Hematopoietic multipotent progenitor cell treated with erythropoietin and hydrocortisone succinate and interleukin-3 and kit ligand, for 6 days (in vitro differentiated cells): ENCODE measurements at regions not wholly inside any gene's neighbourhood (a gene's known extent, or its start where the extent isn't known, plus 50 kb on each side); places are given as distances from the start of the nearest gene placed in this dataset.
"Not testable (repeated sequence)": the region's sequence is repeated elsewhere in the genome, so short reads cannot be mapped to it uniquely, and the experiment has no call there.

Source experiments
- DNase-seq: peaks from one replicate; pipeline ENCODE4 v3.0.0-alpha.2; 2015

DNA sequence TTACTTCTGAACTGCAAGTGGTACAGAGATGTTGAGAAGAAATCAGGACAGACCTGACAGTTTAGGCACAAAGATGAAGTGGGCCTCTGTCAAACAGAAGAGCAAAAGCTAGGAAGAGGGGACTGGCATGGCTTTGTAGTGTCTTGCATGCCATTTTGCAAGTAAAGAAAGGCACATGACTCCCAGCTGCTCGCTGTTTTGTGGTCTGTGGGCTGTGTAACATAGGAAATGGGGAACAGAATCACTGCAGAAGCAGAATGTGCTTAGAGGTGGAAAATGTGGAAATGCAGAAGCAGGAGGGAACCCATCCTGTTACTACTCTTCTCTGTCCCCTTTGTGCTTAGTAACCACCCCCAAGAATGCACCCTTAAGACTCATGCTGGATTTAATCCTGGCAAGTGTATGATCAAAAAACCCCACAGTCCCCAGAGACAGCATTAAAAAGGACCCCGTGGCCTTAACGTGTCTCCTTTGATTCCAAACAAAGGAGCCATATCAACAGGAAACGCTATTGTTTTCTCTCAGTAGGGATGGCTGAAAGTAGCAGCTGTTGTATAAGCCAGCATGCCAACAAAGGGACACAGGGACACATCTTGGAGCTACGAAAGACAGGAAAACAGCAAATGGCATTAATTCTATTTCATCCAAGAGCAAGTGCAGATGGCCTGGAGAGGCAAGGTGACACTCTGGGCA lies 177.6 kb upstream of the GLRA2 start:
- DNase-seq = no peak

DNA sequence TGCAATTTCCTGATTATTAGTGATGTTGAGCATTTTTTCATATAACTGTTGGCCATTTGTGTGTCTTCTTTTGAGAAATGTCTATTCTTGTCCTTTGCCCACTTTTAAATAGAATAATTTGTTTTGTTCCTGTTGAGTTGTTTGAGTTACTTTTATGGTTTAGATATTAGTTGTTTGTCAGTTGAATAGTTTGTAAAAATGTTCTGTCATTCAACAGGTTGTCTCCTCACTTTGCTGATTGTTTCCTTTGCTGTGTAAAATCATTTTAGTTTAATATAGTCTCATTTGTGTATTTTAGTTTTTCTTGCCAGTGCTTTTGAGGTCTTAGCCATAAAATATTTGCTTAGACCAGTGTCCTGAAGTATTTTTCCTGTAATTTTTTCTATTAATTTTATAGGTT lies 181.8 kb upstream of the GLRA2 start:
- DNase-seq = no peak

DNA sequence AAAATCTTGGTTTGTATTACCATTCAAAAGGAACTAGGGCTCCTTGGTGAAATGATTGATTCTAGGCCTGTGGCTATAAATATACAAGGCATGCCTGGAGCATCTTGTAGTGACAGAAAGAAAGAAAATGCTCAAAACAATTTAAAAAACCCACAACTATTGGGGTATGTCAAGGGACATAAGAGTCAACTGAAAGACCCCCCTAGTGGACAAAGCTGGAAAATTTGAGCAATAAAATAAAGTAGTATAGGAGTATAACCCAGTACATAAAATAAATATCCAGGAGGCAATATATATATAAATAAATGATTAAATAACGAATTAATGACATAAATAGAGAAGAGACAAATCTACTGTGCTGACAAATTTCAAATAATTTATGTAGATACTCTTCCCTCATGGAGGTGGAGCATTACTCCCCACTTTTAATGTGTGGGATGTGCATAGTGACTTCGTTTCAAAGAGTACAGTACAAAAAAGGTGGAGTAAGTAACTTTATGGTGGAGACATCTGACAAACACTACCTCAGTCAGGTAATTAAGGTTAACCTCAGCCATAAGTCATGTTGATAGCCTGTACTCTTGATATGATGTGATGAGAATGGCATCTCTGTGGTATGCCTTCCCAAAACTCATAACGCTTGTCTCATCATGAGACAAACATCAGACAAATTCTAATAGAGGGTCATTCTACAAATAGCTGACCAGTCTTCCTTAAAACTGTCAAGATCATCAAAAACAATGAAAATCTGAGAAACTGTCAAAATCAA lies 185.0 kb upstream of the GLRA2 start:
- no peak for DNase-seq

DNA sequence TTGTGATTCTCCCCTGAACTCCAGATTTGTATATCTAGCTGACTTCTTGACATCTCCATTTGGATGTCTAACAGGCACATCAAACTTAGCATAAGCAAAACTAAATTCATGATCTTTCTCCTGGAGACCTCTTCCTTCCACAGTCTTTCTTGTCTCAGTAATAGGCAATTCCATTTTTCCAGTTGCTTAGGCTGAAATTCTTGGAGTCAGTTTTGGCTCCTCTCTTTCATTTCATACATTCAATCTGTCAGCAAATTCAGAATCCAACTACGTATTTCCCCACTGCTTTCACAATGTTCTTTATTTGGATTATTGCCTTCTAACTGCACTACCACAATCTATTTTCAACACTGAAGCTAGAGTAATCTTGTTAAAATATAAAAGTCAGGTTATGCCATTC lies 219.9 kb upstream of the GLRA2 start:
- DNase-seq = no peak

DNA sequence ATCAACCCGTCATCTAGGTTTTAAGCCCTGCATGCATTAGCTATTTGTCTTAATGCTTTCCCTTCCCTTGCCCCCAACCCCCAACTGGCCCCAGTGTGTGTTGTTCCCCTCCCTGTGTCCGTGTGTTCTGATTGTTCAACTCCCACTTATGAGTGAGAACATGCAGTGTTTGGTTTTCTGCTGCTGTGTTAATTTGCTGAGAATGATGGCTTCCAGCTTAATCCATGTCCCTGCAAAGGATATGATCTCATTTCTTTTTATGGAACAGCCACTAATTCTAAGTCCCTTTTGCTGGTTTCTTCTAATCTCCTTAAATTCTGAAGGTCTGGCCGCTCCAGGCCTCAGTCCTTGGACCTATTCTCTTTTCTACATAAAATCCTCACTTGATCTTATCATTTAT lies 220.4 kb upstream of the GLRA2 start:
- not testable (repeated sequence) for DNase-seq

DNA sequence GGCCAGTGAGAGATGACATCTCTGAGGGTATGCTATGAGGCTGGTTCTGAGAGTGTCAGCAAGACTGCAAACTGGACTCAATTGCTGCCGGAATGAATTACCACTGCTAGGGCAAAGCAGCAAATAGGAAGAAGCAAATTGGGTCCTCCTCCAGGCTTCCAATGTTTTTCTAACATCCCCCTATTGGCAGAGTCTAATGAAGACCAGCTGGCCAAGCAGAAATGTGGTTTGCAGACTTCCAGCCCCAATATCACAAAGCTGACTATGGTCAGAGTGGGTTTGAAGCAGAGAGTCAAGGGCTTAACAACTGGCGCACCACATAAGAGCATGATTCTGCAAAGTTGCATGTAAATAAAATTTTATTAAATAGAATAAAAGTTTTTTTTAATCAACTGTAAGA lies 225.4 kb upstream of the GLRA2 start:
- DNase-seq = no peak

DNA sequence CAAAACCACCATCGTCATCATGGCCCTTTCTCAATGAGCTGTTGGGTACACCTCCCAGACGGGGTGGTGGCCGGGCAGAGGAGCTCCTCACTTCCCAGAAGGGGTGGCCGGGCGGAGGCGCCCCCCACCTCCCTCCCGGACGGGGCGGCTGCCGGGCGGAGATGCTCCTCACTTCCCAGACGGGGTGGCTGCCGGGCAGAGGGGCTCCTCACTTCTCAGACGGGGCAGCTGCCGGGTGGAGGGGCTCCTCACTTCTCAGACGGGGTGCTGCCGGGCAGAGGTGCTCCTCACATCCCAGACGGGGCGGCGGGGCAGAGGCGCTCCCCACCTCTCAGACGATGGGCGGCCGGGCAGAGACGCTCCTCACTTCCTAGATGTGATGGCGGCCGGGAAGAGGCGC lies 226.8 kb upstream of the GLRA2 start:
- not testable (repeated sequence) for DNase-seq

DNA sequence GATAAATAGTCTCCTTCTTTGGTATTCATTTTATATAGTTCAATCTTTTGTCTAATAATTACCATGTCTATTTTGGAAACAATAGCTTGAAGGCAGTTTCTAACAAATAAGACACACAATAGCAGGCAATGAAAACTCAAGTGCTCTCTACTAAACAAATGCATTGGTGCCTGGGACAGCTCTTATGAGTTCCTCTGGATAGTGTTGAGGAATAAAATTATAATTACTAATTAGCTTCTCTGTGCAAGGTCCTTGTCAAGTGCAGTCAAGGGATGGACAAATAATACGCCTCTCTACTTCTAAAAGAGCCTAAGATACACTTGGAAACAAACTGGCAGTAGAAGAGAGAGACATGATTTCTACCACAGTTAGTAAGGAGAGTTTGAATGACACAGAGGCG lies 229.0 kb upstream of the GLRA2 start:
- DNase-seq = no peak

DNA sequence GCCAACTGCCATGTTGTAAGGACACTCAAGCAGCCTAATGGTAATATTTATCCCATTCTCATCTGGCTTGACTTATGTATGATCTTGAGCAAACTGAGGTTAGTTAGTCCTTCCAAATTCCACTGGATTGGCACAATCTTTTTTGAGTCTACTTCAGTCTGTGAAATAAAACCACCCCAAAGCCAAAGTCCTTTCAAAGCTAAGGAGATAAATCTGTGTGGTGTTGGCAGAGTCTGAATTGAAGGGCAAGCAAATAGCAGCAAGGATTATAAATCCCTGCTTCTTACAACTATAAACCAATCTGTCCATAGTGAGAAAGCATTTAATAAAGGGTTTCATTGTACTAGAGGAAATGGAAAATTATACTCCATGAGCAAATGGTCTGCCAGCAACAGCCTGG lies 233.9 kb upstream of the GLRA2 start:
- DNase-seq = no peak

DNA sequence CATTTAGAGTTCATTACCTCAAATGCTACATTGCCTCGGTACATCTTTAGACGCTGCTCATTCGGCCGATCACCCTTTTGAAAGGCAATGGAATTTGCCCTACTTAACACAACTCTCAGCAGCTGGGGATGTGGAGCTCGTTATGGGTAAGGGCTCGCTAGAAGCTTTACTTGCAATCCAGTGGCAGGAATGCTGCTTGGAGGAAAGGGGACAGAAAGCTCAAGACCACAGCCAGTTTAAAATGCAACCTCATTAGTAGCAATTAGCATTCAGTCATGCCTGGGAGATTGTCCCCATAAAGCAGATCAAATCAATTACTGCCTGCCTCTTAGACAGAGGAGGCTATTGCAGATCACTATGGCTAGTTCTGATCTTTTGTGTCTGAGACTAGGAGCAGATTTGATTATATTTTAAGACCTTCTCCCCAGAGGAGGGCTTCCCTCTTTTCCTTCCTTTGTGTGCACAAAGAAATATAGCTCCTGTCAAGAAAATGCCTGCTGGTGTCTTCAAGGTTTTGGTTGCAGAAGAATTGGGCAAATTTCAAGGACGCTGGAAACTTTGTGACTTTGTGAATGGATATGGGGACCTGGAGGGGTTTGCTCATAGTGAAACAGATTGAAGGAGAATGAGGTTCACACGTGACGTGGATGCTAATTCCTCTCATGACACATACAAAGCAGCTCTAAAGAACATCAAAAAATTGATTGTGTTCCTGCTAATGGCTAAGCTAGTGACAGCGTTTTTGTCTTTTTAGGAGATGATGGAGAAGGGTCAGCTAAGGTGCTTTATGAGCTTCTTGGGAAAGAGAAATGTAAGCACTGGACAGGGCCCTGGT lies 237.5 kb upstream of the GLRA2 start:
- no peak for DNase-seq

DNA sequence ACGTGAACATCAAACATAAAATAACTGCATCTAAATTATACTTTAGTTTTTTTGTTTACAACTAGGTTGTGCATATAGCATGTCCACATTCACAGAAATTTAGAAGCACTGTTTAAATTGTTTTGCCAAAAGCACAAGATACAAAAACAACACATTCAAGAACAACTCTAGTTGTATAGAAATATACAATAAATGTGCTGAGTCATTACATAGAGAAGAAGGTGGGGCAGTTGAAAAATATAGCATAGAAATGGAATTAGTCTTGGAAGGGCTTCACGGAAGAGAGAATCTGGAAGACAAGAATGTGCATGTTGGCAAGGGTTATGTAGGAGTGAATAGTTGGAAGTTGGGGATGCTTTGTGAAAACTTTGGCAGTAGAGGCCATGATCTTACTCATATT lies 239.0 kb upstream of the GLRA2 start:
- no peak for DNase-seq

DNA sequence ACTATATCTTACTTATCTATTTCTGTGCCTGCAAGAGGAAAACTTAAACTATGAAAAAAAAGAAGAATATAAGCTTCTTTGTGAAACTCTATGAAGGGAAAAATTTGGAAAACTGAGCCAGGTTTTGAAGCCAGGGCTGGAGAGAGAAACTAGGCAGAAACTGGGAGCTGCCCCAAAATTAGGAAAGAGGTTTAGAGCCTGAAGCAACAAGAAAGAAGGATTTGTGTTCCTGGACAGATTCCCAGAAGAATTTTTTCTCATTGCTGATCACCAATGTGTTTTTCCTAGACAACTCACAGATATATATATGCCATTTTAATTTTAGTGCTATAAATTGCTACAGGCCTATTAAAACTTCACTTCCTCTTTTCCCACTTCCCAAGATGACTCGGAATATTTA lies 245.0 kb upstream of the GEMIN8 start:
- no peak for DNase-seq

DNA sequence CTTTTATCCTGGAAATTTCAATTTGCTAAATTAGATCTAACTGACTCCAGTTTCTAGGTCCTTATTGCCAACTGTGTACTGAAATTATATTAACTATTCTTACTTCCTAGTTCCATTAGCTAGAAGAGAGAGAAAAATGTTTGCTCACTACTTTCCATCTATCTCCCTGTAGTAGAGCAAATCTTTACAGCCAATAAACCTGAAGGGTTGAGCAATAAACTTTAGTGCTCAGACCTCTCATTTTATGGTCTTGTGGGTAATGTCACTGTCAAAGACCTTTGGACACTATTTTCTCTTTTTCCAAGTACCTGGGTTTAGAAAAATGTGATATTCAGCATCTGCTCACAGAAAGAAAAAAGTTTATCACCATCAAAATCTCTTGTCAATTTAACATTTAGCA lies 237.5 kb upstream of the GEMIN8 start:
- no peak for DNase-seq

DNA sequence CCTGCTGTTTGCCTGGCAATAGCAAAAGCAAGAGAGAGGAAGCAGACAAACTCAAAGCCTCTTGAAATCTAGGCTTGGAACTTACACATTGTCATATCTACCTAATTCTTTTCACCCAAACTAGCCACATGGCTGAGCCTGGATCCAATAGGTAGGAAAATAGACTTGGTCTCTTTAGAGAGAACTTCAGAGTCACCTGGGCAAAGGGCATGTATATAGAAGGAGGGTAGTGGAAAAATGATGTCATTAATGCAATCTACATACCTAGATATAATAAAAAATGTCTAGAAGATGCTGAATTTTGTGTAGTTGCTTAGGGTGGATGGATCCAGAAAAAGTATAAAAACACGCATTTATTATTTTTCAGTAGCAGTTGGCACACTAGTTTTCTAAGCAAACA lies 237.0 kb upstream of the GEMIN8 start:
- DNase-seq = no peak

DNA sequence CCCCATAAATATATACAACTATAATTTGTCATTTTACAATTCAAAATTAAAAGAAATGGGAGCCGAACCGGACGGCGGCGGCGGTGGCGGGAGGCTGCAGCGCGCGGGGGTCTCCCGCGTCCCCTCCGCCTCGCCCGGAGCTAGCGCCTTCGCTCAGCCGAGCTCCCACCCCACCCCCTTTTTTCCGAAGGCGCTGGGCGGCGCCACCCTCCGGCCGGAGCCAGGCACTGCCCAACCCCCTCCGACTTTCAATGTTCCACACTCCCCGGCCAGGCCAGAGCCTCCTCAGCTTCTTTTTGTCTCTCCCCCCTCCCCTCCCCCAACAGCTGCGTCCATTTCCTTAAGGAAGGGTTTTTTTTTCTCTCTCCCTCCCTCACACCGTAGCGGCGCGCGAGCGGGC lies 214.1 kb upstream of the GEMIN8 start:
- DNase-seq = no peak

DNA sequence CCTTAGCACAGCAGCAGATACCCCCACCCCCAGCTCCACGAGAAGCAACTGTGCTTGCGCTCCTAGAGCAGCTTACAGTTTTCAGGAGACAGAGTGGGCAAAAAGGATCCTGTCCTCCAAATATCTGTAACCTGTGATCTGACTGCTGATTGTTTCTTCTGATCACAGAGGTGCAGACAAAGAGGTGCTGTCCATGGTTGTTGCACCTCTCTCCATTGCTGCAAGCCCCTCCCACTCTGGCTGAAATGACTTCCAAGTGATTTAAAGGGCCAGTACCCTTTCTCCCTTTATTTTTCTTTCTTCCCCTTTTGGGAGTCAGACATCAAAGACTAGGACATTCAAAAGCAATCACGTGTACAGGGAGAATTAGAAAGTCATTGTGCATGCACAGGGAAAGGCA lies 205.3 kb upstream of the GEMIN8 start:
- DNase-seq = no peak

DNA sequence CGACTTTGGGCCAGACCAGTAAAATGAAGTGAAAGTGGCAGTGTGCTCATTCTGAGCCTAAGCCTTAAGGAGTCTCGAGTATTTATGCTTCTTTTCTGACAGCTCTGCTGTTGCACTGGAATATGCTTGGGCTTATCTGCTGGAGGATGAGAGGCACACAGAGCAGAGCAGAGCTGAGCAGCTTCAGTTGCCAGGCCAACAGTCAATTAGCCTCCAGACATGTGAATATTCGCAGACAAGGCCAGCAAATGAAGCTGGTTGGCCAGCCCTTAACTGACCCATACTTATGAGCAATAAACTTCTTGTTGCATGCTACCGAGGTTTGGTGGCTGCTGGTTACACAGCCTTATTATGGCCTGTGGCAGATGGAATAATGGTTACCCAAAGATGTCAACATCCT lies 203.0 kb upstream of the GEMIN8 start:
- no peak for DNase-seq

DNA sequence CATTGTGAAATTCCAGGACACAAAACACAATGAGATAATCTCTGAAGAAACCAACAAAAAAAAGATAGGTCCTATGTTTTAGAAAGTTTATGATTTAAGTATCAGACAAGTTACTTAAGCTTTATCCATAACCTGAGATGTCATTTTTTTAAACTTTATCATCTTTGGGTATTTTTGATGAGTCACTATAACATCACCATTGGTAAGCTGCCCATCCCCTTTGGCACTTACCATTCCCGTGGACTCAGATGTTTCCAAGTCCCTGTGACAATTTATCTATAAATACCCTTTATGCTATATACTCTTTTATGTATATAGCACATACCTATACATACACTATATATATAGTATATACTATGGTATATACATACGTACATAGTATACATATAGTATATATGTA lies 198.9 kb upstream of the GEMIN8 start:
- DNase-seq = no peak

DNA sequence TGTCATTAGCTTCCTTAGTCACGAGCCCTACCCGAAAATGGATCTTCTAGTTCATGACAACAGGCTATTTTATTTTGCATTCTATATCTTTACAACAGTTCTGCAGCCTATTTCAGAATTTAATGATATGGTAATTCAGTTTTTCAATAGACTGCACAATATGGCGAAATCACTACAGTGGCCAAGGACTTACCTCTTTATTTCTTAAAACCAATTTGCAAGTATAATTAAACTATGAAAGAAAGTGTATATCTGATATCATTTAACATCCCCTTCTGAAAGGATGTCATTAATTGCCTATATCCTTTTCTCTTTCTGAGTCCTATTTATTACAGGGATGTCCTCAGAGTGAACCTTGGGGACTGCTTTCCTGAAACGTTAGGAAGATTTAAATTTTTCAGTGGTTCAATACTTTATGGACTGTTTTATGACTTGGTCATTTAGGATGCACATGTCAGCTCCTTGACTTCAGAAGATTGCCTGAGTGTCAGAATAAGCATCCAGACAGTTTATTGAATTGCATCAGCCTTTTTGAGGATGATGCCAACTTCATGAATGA lies 190.8 kb upstream of the GEMIN8 start:
- DNase-seq = no peak

DNA sequence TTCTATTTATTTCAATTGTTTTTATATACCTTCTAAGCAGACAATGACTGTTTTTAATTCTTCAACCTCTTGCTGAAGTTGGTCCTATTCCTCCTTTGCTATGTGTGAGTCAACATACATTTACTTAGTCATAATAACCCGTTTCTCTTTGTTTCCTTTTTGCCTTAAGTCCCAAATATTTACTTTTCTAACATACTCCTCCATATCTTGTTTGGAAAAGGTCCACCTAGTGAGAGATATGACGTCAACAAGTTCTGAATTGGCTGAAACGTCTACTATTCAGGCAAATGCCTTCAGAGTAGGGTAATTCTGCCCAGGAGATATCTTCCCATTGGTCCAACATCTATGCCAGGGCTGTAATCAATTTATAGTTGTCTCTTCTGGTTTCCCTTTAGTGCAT lies 179.3 kb upstream of the GEMIN8 start:
- DNase-seq = no peak

DNA sequence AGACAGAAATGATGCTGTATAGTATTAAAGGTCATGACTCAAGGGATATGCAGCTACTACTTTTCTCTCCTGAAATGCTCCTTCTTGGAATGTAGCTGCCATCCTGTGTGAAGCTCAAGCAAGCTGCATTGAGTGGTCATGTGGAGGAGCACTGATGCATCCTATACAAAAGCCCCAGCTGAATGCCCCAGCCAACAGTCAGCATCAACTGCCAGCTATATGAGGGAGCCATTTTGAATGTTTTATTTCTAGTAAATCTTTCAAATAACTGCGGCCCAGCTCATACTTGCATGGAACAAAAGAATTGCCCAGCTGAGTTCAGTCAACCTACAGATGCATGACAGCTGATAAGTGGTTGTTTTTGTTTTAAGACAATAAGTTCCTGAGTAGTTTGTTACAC lies 165.0 kb upstream of the GEMIN8 start:
- no peak for DNase-seq

DNA sequence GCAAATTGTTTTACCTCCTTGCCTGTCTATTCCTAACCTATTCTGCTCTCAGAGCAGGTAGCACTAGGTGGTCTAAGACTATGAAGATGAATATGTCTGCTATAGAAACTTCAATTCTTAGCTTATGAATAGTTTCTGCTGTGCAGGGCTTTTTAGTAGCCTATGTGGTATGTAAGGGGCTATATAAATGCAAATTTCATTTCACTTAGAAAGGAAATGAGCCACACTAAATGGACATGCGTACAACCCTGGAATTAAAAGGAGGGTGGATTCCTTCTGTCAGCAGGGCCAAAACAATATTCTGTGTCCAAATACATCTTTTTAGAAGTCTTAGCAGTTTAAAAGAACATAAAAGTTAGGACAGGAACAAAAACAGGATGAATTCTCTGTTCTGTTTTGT lies 163.9 kb upstream of the GEMIN8 start:
- no peak for DNase-seq

DNA sequence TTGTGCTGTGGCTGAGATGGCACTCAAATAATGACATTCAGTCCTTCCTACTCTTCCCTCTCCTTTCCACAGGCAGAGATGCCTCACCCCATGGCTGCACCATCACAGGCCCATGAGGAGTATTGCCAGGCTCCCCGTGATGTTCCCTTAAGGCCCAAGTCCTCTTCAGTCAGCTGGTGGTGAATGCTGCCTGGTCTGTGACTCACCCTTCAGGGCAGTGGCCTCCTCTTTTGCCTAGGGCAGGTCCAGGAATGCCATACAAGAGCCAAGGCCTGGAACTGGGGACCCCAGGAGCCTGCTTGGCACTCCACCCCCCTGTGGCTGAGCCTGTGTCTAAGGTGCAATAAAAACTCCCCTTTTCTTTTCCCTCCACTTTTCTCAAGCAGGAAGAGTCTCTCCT lies 144.2 kb upstream of the GEMIN8 start:
- DNase-seq = no peak

DNA sequence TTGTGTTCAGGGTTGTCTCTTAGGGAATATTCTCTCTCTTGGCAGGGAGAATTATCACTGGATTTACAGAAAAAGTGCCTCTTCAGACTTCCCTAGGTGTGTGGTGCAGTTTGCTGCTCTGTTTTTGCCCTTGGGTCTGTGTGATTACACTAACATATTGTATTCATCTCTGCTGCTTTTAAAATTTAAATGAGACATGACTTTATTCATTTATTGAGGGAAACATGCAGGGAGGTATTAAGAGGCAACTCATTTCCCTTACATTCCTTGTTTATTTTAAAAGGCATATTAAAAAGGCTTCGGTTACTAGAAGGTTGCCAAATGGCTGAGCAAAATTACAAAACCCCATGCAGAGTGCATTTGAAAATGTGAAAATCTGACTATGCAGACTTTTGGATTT lies 135.1 kb upstream of the GEMIN8 start:
- DNase-seq = no peak
